ENCODE measurements at regions not wholly inside any gene's neighbourhood (a gene's known extent, or its start where the extent isn't known, plus 50 kb on each side); places are given as distances from the start of the nearest gene placed in this dataset.

GRCh38 chr20:41989039-41989679 is 371.0 kb upstream of the CHD6 start:
- TF ChIP-seq CTCF (conservative IDR thresholded peaks at IDR 0.05), result no peak
- TF ChIP-seq ZFX (IDR thresholded peaks at IDR 0.05), result no peak

Measured in C4-2B (cell line).